ENCODE measurements at regions not wholly inside any gene's neighbourhood (a gene's known extent, or its start where the extent isn't known, plus 50 kb on each side); places are given as distances from the start of the nearest gene placed in this dataset.

- Histone ChIP-seq H2AFZ (ENCODE audit: low read depth) (no peak overlapping the region), H3K79me2 (ENCODE audit: insufficient read depth, low read depth) (no peaks in the 10 kb centered on the region), H3K4me1 (ENCODE audit: low read depth, poor library complexity, severe bottlenecking) (no peaks in the 10 kb centered on the region), H3K36me3 (ENCODE audit: insufficient read depth) (no peaks in the 10 kb centered on the region), H3K9ac (no peak overlapping the region), H3K4me2 (no peak overlapping the region), H3K4me3 (IDR thresholded peaks at IDR 0.05; ENCODE audit: insufficient read depth, low read depth, low read length) (no peak overlapping the region), H3K27ac (no peak overlapping the region), H4K20me1 (ENCODE audit: insufficient read depth) (no peaks in the 10 kb centered on the region), H3K27me3 (ENCODE audit: insufficient read depth, low read depth) (no peaks in the 10 kb centered on the region)
- no peak for TF ChIP-seq CTCF (conservative IDR thresholded peaks at IDR 0.05; ENCODE audit: low read depth, low read length)
These were observed 87.2 kb upstream of the PDE5A start for GRCh38 chr4:119715490-119716445.

- Histone ChIP-seq H3K9ac (no peak overlapping the region), H3K4me2 (no peak overlapping the region), H3K27ac (no peak overlapping the region), H2AFZ (ENCODE audit: low read depth) (no peak overlapping the region), H3K4me3 (IDR thresholded peaks at IDR 0.05; ENCODE audit: insufficient read depth, low read depth, low read length) (no peak overlapping the region), H3K27me3 (ENCODE audit: insufficient read depth, low read depth) (no peaks in the 10 kb centered on the region), H3K79me2 (ENCODE audit: insufficient read depth, low read depth) (no peaks in the 10 kb centered on the region), H3K4me1 (ENCODE audit: low read depth, poor library complexity, severe bottlenecking) (no peaks in the 10 kb centered on the region), H3K36me3 (ENCODE audit: insufficient read depth) (no peaks in the 10 kb centered on the region), H4K20me1 (ENCODE audit: insufficient read depth) (no peaks in the 10 kb centered on the region)
- no peak for TF ChIP-seq CTCF (conservative IDR thresholded peaks at IDR 0.05; ENCODE audit: low read depth, low read length)
These were observed 80.8 kb upstream of the PDE5A start for GRCh38 chr4:119709418-119709817.

- Histone ChIP-seq H3K36me3 (ENCODE audit: insufficient read depth) (no peaks in the 10 kb centered on the region), H3K4me3 (IDR thresholded peaks at IDR 0.05; ENCODE audit: insufficient read depth, low read depth, low read length) (no peak overlapping the region)
- no peak for TF ChIP-seq CTCF (conservative IDR thresholded peaks at IDR 0.05; ENCODE audit: low read depth, low read length)
These were observed 78.7 kb upstream of the PDE5A start for GRCh38 chr4:119707336-119707735.

GRCh38 chr4:119706804-119707203 is 78.2 kb upstream of the PDE5A start:
- Histone ChIP-seq H3K4me2 (no peak overlapping the region), H4K20me1 (ENCODE audit: insufficient read depth) (no peaks in the 10 kb centered on the region), H3K4me1 (ENCODE audit: low read depth, poor library complexity, severe bottlenecking) (no peaks in the 10 kb centered on the region), H3K79me2 (ENCODE audit: insufficient read depth, low read depth) (no peaks in the 10 kb centered on the region), H3K27me3 (ENCODE audit: insufficient read depth, low read depth) (0 out of 2 replicates have a peak, but pooled peaks cover under 1% of the 10 kb centered on the region), H3K4me3 (IDR thresholded peaks at IDR 0.05; ENCODE audit: insufficient read depth, low read depth, low read length) (no peak overlapping the region), H3K27ac (no peak overlapping the region), H2AFZ (ENCODE audit: low read depth) (no peak overlapping the region), H3K9ac (no peak overlapping the region), H3K36me3 (ENCODE audit: insufficient read depth) (no peaks in the 10 kb centered on the region)
- no peak for TF ChIP-seq CTCF (conservative IDR thresholded peaks at IDR 0.05; ENCODE audit: low read depth, low read length)

More at GRCh38 chr4:119707336-119707735, 78.7 kb upstream of the PDE5A start:
- H3K79me2 ChIP-seq (ENCODE audit: insufficient read depth, low read depth): no peaks in the 10 kb centered on the region
- no peaks in the 10 kb centered on the region for H3K4me1 ChIP-seq (ENCODE audit: low read depth, poor library complexity, severe bottlenecking)
- H2AFZ ChIP-seq (ENCODE audit: low read depth): no peak overlapping the region
- H4K20me1 ChIP-seq (ENCODE audit: insufficient read depth): no peaks in the 10 kb centered on the region
- no peak overlapping the region for H3K4me2 ChIP-seq
- H3K9ac ChIP-seq: no peak overlapping the region
- no peaks in the 10 kb centered on the region for H3K27me3 ChIP-seq (ENCODE audit: insufficient read depth, low read depth)
- H3K27ac ChIP-seq: no peak overlapping the region
